ENCODE measurements at regions not wholly inside any gene's neighbourhood (a gene's known extent, or its start where the extent isn't known, plus 50 kb on each side); places are given as distances from the start of the nearest gene placed in this dataset.
"Not testable (repeated sequence)": the region's sequence is repeated elsewhere in the genome, so short reads cannot be mapped to it uniquely, and the experiment has no call there.

GRCh38 chr3:160098261-160098908, 109.8 kb downstream of the IL12A start:
- ChIA-PET POLR2A (no interaction called here), CTCF (no interaction called here)
- no peaks in the 10 kb centered on the region for H3K4me1 Mint-ChIP-seq
- DNase-seq (no peak), ATAC-seq (no peak)
- H3K27ac Mint-ChIP-seq: no peak overlapping the region
- no peaks in the 10 kb centered on the region for H3K36me3 Mint-ChIP-seq (ENCODE audit: low read depth)
- no peaks in the 10 kb centered on the region for H3K9me3 Mint-ChIP-seq (ENCODE audit: low read depth)
- intact Hi-C loops (cut with DNase I, micrococcal nuclease): no loop called here
- no peak overlapping the region for H3K4me3 Mint-ChIP-seq
- peaks cover 3% of the 10 kb centered on the region for H3K27me3 Mint-ChIP-seq

GRCh38 chr3:160098926-160099626, 110.4 kb downstream of the IL12A start:
- ChIA-PET CTCF (no interaction called here), POLR2A (no interaction called here)
- H3K9me3 Mint-ChIP-seq (ENCODE audit: low read depth): no peaks in the 10 kb centered on the region
- H3K36me3 Mint-ChIP-seq (ENCODE audit: low read depth): no peaks in the 10 kb centered on the region
- intact Hi-C loops (cut with DNase I, micrococcal nuclease): no loop called here
- ATAC-seq (no peak), DNase-seq (no peak)
- no peaks in the 10 kb centered on the region for H3K4me1 Mint-ChIP-seq
- H3K4me3 Mint-ChIP-seq: no peak overlapping the region
- H3K27ac Mint-ChIP-seq: no peak overlapping the region
- peaks cover 3% of the 10 kb centered on the region for H3K27me3 Mint-ChIP-seq

DNA sequence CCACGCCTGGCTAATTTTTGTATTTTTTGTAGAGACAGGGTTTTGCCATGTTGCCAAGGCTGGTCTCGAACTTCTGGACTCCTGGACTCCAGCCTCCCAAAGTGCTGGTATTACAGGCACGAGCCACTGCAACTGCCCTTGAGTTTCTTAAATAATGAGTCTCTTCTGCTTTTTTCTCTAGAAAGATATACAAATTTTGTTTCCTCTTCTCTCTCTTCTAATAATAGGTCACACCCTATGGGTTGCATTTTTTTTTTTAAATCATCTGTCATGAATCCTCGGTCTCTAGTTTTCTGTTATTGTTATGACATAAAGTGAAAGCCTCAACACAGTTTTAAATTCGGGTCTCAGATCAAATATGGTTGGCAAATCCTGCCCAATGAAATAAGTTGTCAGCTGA, 111.2 kb downstream of the IL12A start:
- Mint-ChIP-seq H3K4me3 (no peak overlapping the region), H3K9me3 (ENCODE audit: low read depth) (no peaks in the 10 kb centered on the region), H3K27me3 (peaks cover 3% of the 10 kb centered on the region), H3K4me1 (no peaks in the 10 kb centered on the region), H3K36me3 (ENCODE audit: low read depth) (no peaks in the 10 kb centered on the region), H3K27ac (no peak overlapping the region)
- ChIA-PET CTCF (no interaction called here), POLR2A (no interaction called here)
- no peak for DNase-seq
- intact Hi-C loops (cut with DNase I, micrococcal nuclease): no loop called here
- ATAC-seq: no peak

DNA sequence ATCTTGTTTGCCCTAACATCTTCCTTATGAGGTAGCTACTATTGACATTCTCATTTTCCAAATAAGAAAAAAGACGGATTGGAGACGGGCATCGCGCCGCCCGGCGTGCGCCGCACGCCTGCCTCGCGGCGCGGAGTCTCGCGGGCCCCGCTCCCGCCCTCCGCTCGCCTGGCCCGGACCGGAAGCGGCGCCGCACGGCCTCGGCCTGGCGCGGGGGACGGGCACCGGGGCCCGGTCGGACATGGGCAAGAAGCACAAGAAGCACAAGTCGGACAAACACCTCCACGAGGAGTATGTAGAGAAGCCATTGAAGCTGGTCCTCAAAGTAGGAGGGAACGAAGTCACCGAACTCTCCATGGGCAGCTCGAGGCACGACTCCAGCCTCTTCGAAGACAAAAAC, 112.0 kb downstream of the IL12A start:
- ChIA-PET POLR2A (no interaction called here), CTCF (no interaction called here)
- no peak overlapping the region for H3K27ac Mint-ChIP-seq
- DNase-seq: no peak
- H3K27me3 Mint-ChIP-seq: peaks cover 3% of the 10 kb centered on the region
- no peaks in the 10 kb centered on the region for H3K4me1 Mint-ChIP-seq
- H3K36me3 Mint-ChIP-seq (ENCODE audit: low read depth): no peaks in the 10 kb centered on the region
- ATAC-seq: no peak
- H3K9me3 Mint-ChIP-seq (ENCODE audit: low read depth): no peaks in the 10 kb centered on the region
- no peak overlapping the region for H3K4me3 Mint-ChIP-seq
- intact Hi-C loops (cut with DNase I, micrococcal nuclease): no loop called here

- POLR2A ChIA-PET; ATAC-seq; DNase-seq; H3K9me3 Mint-ChIP-seq (ENCODE audit: low read depth); H3K36me3 Mint-ChIP-seq (ENCODE audit: low read depth); CTCF ChIA-PET; H3K27ac Mint-ChIP-seq; H3K27me3 Mint-ChIP-seq; H3K4me1 Mint-ChIP-seq; H3K4me3 Mint-ChIP-seq; intact Hi-C loops (cut with DNase I, micrococcal nuclease): not testable (repeated sequence)
Observed at GRCh38 chr3:160102001-160102400, 113.4 kb downstream of the IL12A start.

- Mint-ChIP-seq H3K36me3 (ENCODE audit: low read depth) (no peaks in the 10 kb centered on the region), H3K27ac (no peak overlapping the region), H3K4me1 (no peaks in the 10 kb centered on the region), H3K9me3 (ENCODE audit: low read depth) (no peaks in the 10 kb centered on the region), H3K27me3 (peaks cover 3% of the 10 kb centered on the region), H3K4me3 (no peak overlapping the region)
- DNase-seq (no peak), ATAC-seq (no peak)
- intact Hi-C loops (cut with DNase I, micrococcal nuclease): no loop called here
- ChIA-PET POLR2A (no interaction called here), CTCF (no interaction called here)
Observed at GRCh38 chr3:160103397-160103796, 114.8 kb downstream of the IL12A start.

- H3K9me3 Mint-ChIP-seq (ENCODE audit: low read depth): no peaks in the 10 kb centered on the region
- no peak overlapping the region for H3K27ac Mint-ChIP-seq
- DNase-seq: no peak
- H3K36me3 Mint-ChIP-seq (ENCODE audit: low read depth): no peaks in the 10 kb centered on the region
- peaks cover under 1% of the 10 kb centered on the region for H3K27me3 Mint-ChIP-seq
- H3K4me1 Mint-ChIP-seq: no peaks in the 10 kb centered on the region
- intact Hi-C loops (cut with DNase I, micrococcal nuclease): no loop called here
- ChIA-PET POLR2A (no interaction called here), CTCF (no interaction called here)
- H3K4me3 Mint-ChIP-seq: no peak overlapping the region
- no peak for ATAC-seq
Observed at GRCh38 chr3:160105907-160106584, 117.4 kb downstream of the IL12A start.

DNA sequence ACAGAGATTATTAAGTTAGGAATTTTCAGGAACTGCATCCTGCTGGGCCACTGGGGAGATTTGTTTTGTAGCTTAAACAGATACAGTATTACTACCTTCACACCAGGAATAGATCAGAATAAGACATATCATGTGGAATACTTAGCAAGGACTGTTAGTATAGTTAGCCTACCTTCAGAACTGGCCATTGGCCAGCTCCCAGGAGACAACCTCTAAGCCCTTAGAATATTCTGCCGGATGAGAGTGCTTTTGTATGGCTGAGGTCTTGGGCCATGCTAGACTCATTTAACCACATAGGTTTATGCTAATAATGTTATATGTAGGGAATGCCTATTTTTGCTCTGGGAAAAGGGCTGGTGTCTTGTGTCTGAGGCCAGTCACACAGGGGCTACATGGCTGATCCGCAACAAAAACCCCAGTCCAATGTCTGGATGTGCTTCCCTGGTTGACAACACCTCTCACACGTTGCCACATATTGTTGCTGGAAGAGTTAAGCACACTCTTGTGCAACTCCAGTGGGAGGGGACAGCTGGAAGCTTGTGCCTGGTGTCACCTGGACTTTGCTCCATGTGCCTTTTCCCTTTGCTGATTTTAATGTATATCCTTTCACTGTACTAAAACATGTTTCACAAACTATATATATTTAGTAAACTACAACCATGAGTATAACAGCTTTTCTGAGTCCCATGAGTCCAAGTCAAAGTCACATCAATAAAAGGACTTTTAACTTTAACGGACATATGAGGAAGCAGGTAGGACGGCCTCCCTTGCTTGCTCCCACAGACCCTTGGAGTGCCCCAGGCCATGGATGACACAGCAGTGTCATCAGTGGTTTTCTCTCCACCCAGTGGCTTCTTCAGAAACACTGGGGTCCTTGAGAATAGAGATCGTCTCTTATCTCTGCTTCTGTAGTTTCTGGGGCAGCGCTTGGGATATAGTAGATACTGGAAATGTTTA, 118.0 kb upstream of the C3orf80 start:
- Mint-ChIP-seq H3K4me1 (no peaks in the 10 kb centered on the region), H3K9me3 (ENCODE audit: low read depth) (no peaks in the 10 kb centered on the region), H3K4me3 (no peak overlapping the region), H3K36me3 (ENCODE audit: low read depth) (no peaks in the 10 kb centered on the region), H3K27ac (no peak overlapping the region), H3K27me3 (no peaks in the 10 kb centered on the region)
- DNase-seq (no peak), ATAC-seq (no peak)
- POLR2A ChIA-PET: no interaction called here
- CTCF ChIA-PET: no interaction called here
- intact Hi-C loops (cut with DNase I, micrococcal nuclease): no loop called here

DNA sequence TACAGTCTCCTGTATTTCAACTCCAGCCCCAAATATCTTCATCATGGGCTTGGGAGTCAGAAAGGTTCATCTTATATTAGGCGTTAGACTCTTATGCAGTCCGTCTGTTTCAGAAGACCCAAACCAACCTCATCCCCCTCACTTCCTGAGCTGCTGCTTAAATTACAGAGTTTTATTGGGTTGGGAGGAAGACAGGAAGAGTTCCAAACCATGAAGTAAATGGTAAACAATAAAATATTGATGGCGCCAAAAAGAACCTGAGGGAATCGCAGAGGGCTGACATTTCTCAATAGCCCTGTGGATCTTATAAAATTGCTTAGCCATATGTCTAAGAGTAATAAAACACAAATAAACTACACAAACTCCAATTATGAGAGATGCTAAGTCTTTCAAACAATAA, 116.9 kb upstream of the C3orf80 start:
- Mint-ChIP-seq H3K36me3 (ENCODE audit: low read depth) (no peaks in the 10 kb centered on the region), H3K27me3 (peaks cover 2% of the 10 kb centered on the region), H3K27ac (no peak overlapping the region), H3K4me3 (no peak overlapping the region), H3K9me3 (ENCODE audit: low read depth) (no peaks in the 10 kb centered on the region), H3K4me1 (no peaks in the 10 kb centered on the region)
- ATAC-seq (no peak), DNase-seq (no peak)
- POLR2A ChIA-PET: no interaction called here
- CTCF ChIA-PET: no interaction called here
- intact Hi-C loops (cut with DNase I, micrococcal nuclease): no loop called here

GRCh38 chr3:160112481-160112880, 112.7 kb upstream of the C3orf80 start:
- ChIA-PET POLR2A (no interaction called here), CTCF (no interaction called here)
- intact Hi-C loops (cut with DNase I, micrococcal nuclease): no loop called here
- Mint-ChIP-seq H3K4me3 (no peak overlapping the region), H3K4me1 (no peaks in the 10 kb centered on the region), H3K9me3 (ENCODE audit: low read depth) (no peaks in the 10 kb centered on the region), H3K27me3 (peaks cover 5% of the 10 kb centered on the region), H3K27ac (no peak overlapping the region), H3K36me3 (ENCODE audit: low read depth) (no peaks in the 10 kb centered on the region)
- ATAC-seq (no peak), DNase-seq (no peak)

DNA sequence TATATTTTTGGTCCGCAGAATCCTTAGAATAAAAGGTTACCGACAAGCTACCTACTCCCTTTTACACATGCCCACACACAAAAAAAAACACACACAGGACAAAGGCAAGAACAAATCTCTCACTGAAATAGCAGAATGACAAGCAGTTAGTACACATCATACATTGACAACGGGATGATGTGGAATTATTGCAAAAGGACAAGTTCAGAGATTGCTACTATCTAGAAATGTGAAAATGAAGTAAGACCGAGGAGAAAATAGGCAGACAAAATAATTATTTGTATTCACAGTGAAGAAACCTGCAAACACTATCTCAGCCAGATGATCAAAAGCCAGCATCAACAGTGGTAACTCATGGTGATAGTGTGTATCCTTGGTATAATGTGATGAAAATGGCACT, 112.2 kb upstream of the C3orf80 start:
- POLR2A ChIA-PET: no interaction called here
- intact Hi-C loops (cut with DNase I, micrococcal nuclease): no loop called here

More for the DNA sequence above, 112.2 kb upstream of the C3orf80 start:
- Mint-ChIP-seq H3K9me3 (ENCODE audit: low read depth) (no peaks in the 10 kb centered on the region), H3K4me1 (no peaks in the 10 kb centered on the region), H3K36me3 (ENCODE audit: low read depth) (no peaks in the 10 kb centered on the region), H3K27me3 (peaks cover 7% of the 10 kb centered on the region), H3K4me3 (no peak overlapping the region), H3K27ac (no peak overlapping the region)
- CTCF ChIA-PET: no interaction called here
- DNase-seq (no peak), ATAC-seq (no peak)
